GM19328 (cell line): ENCODE measurements at regions not wholly inside any gene's neighbourhood (a gene's known extent, or its start where the extent isn't known, plus 50 kb on each side); places are given as distances from the start of the nearest gene placed in this dataset.

Experiments
- ATAC-seq: cut with Tn5 transposase; IDR thresholded peaks from one replicate; pipeline ENCODE4 v1.9.1; 2021; ENCODE audit warnings: mild to moderate bottlenecking, moderate library complexity; ENCODE audit not compliant: unreplicated experiment

DNA sequence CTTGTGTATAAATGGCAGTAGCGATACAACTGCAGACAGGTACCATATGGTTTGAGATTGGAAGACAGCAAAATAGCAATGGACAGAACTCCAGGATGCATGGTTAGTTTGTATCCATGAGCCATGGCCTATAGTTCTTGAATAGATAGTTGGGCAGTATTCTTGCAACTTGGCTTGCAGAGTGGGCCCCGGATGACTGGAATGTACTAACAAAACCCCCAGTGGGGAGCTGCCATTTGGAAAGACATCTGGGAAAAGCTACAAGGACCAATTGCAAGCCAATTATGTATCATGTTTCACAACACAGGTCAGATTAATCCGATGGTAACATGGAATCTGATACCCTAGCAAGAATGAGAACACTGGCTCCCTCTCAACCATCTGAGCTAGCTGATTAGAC lies 279.6 kb downstream of the RERGL start:
- ATAC-seq, result no peak

DNA sequence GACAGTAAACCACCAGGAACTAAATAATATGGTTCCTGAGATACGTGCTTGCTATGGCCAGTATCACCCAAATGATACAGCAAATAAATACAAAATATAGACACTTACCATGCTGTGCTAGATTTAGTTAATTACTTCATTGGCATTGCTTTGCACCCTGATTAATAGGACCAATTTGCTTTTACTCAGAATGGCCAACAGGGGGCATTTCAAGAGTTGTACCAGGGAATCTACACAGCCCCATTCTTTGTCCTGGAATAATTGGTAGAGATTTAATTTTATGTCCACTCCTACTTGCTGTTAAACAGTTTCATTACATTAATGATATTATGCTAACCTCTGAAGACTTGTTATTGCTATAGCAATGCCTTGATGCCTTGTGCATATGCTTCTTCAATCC lies 280.8 kb downstream of the RERGL start:
- no peak for ATAC-seq

GRCh38 chr12:17802657-17803641 lies 287.0 kb downstream of the RERGL start:
- ATAC-seq, result no peak

DNA sequence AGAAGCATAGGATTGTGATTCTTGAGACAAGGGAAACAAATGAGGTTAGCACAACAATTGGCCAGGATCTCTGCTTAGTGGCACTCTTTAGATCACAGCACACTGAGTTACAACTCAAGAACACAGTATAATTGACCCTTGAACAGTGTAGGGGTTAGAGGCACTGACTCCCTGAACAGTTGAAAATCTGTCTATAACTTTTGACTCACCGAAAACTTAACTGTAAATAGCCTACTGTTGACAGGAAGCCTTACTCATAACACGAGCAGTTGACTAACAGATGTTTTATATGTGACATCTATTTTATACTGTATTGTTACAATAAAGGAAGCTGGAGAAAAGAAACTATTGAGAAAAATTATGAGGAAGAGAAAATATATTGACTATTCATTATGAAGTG lies 296.1 kb downstream of the RERGL start:
- no peak for ATAC-seq

- no peak for ATAC-seq
These were observed 311.8 kb downstream of the RERGL start for GRCh38 chr12:17778242-17778641.

GRCh38 chr12:17763366-17763765 lies 326.6 kb downstream of the RERGL start:
- no peak for ATAC-seq

DNA sequence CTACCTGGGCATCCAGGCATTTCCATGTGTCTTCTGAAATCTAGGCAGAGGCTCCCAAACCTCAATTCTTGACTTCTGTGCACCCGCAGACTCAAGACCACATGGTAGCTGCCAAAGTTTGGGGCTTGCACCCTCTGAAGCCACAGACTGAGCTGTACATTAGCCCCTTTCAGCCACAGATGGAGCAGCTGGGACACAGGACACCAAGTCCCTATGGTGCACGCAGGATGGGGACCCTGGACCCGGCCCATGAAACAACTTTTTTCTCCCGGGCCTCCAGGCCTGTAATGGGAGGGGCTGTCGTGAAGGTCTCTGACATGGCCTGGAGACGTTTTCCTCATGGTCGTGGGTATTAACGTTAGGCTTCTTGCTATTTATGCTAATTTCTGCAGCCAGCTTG lies 330.0 kb downstream of the RERGL start:
- ATAC-seq, result no peak
